GM21367 (cell line): ENCODE measurements at regions not wholly inside any gene's neighbourhood (a gene's known extent, or its start where the extent isn't known, plus 50 kb on each side); places are given as distances from the start of the nearest gene placed in this dataset.

ENCODE experiments used
- ATAC-seq: cut with Tn5 transposase; IDR thresholded peaks from one replicate; pipeline ENCODE4 v1.9.1; 2021; ENCODE audit not compliant: unreplicated experiment

DNA sequence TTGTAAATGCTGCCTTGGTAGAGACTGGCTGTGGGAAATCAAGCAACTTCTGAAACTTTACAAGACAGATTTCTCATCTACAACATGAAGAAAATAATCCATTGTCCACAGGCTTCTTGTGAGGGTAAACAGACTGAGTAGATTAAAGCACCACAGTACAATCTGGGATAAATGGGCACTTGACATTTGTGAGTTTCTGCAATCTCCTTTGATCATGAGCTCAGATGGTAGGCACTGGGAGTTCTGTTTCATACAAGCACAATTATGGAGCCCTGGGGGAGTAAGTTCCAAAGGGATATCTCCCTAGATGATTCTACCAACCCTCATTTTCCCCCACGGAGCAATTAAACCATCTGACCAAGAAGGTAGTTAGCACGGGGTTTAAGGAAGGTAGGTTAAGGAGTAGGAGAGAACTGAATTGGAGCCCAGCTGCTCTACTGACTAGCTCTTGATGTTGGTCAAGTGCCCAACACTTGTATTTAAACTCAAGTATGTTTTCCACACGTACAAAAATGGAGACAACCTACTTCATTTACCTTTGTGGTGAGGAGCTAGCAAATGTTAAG lies 479.5 kb upstream of the TNC start:
- no peak for ATAC-seq

DNA sequence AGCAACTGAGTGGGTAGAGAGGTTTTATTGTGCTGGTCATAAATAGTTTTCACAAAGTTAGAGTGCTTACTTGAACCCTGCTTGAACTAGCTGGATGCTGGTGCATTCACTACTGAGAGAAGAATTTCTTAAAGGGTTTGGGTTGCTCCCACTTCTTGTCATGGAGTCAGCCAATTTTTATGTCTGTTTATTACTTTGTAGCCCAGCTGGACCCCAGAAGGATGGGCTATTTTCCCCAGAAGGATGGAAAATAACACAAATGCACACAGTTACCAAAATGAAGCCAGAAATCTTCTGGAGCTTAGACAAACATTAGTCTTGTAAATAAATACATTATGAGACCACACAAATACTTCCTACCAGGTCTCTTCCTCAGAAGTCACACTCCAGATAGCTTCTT lies 480.8 kb upstream of the TNC start:
- no peak for ATAC-seq

DNA sequence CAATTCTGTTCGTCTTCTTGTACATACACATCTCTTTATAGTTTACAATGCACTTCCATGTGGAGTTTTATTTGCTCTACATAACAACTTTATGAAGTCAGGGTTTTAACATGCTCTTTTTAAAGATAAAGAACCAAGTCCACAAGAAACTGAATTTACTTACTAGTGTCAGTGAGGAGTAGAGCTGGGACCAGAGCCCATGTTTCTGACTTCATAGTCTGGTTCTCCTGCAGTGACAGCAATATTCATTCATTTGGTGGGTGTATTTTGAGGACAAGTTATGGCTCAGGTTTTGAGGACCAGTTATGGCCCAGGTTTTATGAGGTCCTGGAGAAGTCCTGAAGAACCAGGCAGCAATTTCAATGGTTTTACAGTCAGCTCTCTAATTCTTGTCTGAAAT lies 481.9 kb upstream of the TNC start:
- no peak for ATAC-seq

DNA sequence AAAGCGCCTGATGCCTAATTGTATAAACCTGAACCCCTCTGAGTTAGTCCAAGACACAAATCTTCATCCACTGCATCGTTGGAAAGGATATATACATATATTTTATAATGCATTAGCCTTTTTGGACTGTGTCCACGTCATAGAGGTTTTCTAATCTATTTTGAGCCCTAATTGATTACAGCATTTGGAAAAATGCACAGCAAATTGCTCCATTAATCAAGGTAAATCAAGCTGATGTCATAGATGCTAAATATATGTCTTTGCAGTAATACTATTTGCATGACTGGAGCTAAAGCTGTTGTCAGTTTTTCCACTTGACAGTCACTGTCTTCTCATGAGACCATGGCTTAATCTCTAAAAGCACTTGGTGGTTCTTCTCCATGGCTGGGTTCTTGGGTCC lies 483.5 kb upstream of the TNC start:
- ATAC-seq = no peak

DNA sequence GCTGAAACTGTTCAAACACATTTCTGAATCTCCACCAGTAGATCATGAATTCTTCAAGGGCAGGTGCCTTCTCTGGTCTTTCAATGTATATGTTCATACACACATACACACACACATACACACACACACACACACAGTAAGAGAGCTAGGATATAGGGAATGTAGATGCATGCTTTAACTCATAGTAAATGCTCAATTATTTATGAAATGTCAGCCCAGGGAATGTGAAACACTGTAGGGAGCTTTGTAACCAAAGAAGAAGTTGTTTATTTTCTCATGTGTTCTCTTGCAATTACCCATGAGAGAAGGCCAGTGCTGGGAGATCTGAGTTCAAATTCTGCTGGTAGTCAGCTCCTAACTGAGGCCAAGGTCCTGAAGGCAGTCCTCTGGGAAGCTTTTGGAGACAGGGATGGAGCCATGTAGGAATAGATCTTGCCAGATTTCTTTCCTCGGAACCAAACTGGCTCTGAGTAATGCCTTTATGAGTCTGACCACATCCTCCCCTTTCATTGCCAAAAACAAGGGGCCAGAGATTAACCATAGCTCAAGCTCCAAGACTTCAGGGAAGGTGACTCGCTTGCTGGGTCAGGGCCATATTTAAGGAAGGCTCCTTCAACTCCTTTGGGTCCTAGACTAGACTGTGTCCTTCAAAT lies 487.0 kb upstream of the TNC start:
- ATAC-seq = no peak

DNA sequence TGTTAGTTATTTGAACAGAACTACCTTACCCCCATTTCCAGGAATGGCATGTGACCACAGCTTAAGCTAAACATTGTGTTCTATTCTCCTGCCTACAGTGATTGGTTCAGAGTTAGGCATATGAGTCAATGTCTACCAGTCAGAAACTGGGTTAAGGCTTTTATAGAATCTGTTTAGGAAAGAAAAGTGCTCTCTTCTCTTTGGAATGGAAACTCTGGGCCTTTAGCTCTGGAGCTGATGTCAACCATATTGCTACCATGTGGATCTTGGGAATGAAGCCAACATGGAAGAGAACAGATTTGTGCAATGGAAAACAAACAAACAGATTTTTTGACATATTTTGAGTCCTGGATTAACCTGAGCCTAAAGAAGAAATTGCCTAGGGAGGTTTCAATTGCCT lies 488.9 kb upstream of the TNC start:
- no peak for ATAC-seq

DNA sequence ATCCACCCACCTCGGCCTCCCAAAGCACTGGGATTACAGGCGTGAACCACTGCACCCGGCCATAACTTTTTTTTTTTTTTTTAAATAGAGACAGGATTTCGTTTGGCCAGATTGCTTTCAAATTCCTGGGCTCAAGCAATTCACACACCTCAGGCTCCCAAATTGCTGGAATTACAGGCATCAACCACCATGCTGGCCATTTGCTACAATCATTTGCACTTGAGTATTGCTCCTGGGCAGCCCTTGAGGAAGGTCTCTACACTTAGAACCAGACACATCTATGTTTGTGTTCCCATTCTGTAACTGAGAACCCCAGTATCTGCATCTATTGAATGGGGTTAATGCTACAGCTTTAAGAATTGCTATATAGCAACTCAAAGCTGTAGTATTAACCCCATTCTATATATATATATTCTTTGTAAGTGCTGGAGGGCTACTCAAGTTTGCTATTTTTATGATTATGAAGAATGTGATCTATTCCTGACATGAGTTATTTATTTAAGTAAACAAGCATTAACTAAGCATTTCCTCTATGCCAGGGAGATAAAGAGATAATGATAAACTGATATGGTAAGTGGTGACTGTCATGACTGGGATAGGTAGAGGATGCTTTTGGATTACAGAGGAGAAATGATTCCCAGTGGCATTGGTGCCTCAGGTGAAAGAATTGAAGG lies 496.5 kb upstream of the TNC start:
- no peak for ATAC-seq

DNA sequence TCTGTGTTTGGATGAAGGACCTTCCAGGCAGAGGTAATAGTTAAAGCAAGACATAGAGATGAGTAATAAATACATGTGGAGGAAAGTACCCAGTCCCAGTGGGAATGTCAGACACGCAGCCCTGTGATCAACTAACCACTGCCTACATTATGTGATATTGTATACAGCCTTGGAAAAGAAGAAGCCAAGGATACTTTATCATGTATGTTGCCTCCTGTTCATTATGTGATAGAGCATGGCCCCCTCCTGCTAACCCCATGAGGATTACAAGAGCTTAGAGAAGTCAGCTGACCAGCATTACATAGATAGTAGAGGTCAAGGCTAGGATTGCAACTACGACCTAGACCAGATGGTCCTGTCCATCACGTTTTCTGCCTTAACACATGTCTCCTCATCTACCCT lies 497.0 kb upstream of the TNC start:
- no peak for ATAC-seq

DNA sequence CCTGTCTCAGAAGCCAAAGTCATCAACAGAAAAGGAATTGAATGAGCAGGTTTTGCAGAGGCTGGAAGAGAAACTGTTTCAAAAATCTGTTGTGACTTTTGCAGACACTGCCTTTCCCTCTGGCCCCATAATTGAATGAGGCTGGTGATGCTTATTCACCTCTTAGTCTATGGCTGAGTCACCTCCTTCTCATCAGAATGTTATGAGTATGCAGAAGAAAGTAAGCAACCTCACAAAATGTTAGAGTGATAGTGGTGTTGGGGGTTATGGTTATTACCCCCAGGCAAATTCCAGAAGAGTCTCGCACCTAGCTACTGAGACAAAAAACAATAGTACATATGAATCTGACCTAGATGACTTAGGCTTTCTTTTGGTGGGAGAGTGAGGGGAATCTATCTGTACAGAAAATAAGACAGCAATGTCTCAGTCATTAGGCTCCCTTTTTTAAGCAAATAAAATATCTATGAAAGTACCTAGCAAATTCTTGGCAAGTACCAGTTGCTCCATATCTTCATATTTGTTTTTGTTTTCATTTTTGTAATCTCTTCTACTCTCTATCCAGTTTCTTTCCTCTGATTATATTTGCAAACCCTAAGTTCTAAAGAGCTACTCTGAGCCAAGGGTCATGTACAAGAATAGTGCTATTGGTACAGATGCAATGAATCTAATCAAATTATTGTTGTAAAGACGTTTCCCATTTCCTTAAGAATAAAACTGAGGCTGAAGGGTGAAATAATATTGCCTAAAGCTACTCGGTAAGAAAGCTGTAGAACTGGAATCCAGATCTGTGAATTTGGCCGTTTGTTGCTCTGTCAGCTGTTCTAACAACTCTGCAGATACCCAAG lies 498.1 kb upstream of the TNC start:
- no peak for ATAC-seq

DNA sequence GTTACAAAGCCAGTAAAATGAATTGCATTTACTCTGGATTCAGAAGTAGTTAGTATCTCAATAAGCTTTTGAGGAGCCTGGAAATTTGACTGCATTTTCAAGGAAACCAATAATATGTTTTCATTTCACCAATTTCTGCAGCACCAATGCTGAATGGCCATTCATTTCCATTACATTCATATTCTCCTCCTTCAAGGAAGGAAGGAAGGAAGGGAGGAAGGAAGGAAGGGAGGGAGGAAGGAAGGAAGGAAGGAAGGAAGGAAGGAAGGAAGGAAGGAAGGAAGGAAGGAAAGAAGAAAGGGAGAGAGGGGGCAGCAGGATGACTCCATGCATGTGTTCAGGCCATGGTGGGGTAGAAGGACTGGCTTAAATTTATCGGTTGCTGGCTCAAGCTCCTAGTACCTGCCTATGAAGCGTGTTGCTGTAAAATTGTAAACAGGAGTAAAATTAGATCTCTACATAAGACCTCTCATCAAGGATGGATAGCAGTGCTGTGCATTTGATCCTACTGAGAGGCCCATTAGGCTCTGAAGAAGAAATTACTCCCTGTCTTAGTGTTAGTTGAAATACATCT lies 498.8 kb upstream of the TNC start:
- no peak for ATAC-seq

DNA sequence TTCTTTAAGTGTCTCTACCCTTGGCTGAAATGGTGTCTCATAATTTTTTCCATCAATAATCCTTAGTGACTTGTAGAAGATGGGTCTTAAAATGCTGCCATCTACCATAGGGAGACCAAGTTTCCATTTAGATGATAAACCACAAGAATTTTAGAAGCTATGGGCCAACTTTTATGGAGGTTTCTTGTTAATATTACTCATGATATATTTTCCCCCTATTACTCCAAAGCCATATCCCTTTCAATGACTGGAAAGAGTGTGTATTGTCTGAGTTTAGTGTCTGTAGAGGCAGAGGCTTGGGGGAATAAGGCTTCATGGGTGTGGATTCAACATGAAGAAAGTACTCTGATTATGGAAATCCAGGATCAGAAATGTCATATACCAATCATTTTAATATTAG lies 507.3 kb upstream of the TNC start:
- no peak for ATAC-seq

DNA sequence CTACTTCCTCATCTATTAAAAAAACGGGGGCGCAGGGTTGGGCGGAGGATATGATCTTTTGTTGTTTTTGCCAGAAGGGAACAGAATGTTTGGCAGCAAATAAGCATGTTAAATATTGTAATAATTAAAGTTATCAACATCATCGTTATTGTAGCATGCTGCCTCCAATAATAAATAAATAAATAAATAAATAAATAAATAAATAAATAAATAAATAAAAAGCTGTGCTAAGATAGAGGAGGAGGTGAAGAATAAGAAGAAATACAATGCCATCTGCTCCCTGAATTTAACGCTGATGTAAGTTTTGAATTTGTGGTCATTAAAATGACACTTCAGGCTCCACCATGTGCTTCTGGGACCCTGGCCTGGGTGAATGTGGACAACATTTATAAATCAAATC lies 508.0 kb upstream of the TNC start:
- ATAC-seq = no peak

DNA sequence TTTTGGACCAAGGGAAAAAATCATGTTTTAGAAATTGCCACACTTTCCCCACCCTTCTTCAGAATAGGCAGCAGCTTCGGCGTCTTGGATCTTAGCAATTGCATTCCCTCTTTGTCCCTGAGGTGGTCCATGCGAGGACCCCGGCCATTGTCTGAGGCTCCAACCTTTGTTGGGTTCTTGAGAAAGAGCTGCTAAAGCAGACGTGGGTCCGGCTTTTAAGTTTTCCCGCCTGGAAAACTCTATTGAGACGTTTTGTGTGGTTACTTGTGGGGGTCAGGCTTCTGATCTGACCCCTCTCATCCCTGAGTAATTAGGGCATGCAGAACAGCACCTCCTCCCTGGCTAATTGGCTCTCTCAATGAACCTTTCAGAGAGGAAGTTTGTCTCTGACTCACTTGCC lies 509.6 kb upstream of the TNC start:
- no peak for ATAC-seq

DNA sequence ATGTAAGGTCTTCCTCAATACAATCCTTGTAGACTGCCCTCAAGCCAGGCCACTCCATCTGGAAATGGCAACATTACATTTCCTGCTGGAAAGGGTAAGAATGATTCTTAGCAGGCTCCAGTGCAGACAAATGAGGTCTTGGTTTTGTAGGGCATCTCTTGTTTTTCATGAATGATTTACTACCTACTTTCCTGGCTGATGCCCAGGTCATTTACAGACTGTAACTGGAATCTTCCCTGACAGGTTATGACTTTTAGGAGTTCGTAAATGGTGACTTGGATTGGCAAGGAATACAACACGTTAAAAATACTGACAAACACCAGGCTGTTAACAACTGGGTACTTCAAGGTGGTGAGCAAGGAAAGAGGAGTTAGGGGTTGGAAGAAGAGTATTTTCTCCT lies 510.5 kb upstream of the TNC start:
- no peak for ATAC-seq

DNA sequence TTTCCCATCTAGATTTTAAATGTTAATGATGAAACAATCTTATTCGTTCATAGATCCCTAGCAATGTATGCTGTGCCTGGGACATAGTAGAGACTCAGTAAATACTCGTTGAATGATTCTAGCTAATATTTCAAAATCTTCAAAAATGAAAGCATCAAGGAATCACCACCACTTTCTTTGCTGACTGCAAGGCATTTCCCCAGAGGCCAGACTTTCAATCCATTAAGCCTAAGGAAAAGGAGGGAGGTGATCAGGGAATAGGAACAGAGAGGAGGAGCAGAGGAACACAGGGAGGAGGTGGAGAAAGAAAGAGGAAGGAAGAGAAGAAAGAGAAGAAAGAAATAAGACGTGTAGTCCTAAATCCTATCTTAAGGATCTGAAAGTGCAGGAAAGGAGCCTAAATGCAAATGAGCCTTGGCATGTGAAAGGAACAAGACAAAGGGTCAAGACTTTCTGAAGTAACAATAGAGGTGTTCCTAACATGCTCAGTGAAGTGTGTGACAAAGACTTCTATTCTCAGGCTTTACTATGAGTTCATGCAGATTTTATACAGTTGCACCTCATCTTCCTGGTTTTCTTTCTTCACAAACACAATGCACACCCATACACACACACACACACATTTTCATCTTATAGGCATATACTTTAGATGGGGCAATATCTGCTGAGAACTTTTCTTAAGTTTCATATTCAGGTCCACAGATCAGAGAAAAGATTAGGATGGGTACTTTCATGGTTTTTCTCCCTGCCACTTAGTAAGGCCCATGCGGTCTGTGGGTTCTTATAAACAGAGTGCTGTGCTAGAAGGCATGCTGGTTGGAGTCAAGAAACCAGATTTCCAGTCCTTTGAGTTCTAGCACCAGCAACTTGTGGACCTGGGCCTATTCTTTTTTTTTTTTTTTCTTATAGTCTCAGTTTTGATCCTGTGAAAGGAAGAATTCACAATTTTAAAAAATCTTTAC lies 512.2 kb upstream of the TNC start:
- ATAC-seq = no peak

DNA sequence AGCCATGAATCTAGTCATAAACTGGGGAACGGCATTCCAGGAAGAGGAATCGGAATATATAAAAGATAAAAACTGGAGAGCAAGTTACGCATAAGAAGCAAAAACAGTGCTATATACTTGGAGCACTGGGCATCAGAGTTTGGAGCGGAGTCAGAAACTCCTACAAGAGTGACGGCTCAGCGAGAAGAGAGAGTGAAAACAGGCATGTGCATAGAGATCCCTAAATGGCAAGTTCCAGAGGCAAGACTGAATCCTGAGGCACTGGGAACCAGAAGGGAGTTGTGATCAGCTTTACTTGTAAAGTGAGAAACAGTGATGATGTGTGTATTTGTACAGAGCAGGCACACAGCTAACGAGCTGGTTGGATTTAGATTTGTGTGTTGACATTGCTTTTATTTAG lies 514.4 kb upstream of the TNC start:
- ATAC-seq = no peak

DNA sequence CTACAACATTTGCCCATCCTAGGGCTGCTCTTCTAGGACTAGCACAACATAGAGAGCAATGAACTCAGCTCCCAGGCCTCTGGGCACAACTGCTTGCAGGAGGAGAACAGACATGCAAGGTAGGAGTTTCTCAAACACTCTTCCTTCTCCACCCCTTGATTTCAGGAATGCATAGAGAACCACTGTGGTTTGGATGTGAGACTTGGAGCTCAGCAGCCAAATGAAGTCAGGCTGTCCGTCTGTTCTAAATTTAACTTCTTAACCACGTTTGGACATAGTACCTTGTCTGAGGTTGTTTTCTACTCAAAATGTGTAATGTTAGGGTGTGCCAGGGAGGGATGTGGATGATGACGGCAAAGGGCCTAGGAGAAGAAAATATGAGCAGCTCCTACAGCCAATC lies 515.1 kb upstream of the TNC start:
- no peak for ATAC-seq

DNA sequence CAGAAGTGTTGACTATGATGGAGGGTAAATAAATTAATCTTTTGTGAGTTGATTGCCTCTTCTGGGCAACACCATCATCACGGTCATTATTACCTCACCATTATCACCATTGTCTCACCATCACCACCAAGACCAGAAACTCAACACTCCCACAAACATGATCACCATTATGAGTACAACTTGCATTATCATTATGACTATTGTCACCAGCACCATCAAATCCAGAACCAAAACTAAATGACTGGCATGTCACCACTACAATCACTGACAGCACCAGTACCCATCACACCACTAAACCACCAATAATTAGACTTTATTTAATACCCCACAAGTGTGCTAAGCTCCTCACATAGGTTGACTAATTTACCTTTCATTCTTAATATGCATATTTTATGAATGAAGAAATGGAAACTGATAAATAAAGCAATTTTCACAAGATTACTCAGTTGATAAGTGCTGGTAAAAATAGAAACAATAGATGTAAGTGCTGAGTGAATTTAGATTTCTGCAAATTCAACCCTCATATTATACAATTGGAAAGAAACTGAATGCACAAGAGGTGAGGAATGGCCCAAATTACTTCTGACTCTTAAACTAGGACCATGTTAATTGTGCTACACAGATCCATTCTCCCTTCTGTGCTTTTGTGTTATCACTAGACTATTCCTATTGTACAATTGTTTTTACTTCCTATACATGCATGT lies 517.8 kb upstream of the PAPPA start:
- no peak for ATAC-seq

DNA sequence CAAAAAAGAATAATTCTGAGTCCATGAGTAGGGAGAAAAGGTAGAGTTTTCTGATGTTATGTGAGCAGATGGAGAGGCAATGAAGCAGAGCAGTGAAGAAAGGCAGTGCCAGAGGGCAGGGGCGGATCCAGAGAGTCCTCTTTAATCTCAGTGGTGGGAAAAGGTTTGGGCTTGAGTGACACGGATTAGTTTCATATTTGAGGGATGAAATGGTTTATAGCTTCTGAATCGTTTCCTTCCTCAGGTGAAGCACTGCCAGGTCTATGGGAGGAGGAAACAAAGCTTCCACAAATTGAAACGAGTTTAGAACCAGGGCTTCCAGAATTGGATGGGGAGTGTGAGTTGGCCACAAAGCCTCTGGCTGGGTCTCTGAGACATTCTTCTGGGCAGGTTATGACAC lies 517.0 kb upstream of the PAPPA start:
- ATAC-seq = no peak

DNA sequence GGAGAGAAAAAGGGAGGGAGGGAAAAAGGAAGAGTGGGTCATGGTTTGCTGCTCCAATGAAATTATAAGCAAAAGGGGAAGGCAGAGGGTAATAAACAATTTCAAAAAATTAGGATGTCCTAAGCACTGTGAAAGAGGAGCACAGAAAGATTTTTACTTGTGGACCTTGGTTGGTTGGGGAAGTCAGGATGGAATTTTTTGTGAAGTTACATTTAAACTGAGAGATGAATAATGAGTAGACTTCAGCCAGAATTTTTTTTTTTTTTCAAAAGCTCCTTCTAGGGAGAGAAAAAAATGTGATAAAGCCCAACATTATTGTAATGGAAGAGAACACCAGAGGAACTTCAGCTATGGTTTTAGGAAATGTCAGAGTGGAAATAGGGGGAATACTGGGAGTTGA lies 515.9 kb upstream of the PAPPA start:
- no peak for ATAC-seq
